Neuronal stem cell (in vitro differentiated cells): ENCODE measurements at regions not wholly inside any gene's neighbourhood (a gene's known extent, or its start where the extent isn't known, plus 50 kb on each side); places are given as distances from the start of the nearest gene placed in this dataset.

ENCODE experiments used
- DNase-seq: peaks from one replicate; pipeline ENCODE4 v3.0.0-alpha.2; 2013; ENCODE audit warnings: low spot score
- H2AFZ ChIP-seq: one replicate; pipeline ENCODE4 v1.6.1; 2013; ENCODE audit warnings: mild to moderate bottlenecking, low read length, inconsistent platforms
- H2AK5ac ChIP-seq: 2 replicates; pipeline ENCODE4 v1.6.1; 2013; ENCODE audit warnings: low read depth, mild to moderate bottlenecking, inconsistent platforms, low read length, moderate library complexity, mixed read lengths
- H2BK120ac ChIP-seq: 2 replicates; pipeline ENCODE4 v1.6.1; 2013; ENCODE audit warnings: low read depth, mild to moderate bottlenecking, inconsistent platforms, low read length, moderate library complexity, mixed read lengths
- H2BK12ac ChIP-seq: one replicate; pipeline ENCODE4 v1.6.1; 2013; ENCODE audit warnings: low read length, inconsistent platforms
- H2BK15ac ChIP-seq: 2 replicates; pipeline ENCODE4 v1.6.1; 2013; ENCODE audit warnings: mild to moderate bottlenecking, low read length, inconsistent platforms, mixed read lengths
- H2BK5ac ChIP-seq: one replicate; pipeline ENCODE4 v1.6.1; 2013; ENCODE audit warnings: inconsistent platforms, mild to moderate bottlenecking, low read length, moderate library complexity
- H3K14ac ChIP-seq: one replicate; pipeline ENCODE4 v1.6.1; 2013; ENCODE audit warnings: low read length, inconsistent platforms
- H3K18ac ChIP-seq: 2 replicates; pipeline ENCODE4 v1.6.1; 2013; ENCODE audit warnings: low read length, inconsistent platforms
- H3K23ac ChIP-seq: 2 replicates; pipeline ENCODE4 v1.6.1; 2013; ENCODE audit warnings: low read depth, mild to moderate bottlenecking, mixed read lengths, low read length, inconsistent platforms; ENCODE audit not compliant: poor library complexity
- H3K27ac ChIP-seq: replicated peaks from 3 replicates; pipeline ENCODE4 v1.5.1; 2013; ENCODE audit warnings: low read length, inconsistent platforms
- H3K27me3 ChIP-seq, 3 experiments: 2 replicates each; pipeline ENCODE4 v1.6.1; 2013; ENCODE audit warnings: low read length in 3 of 3, mild to moderate bottlenecking in 2 of 3, inconsistent platforms in 1 of 3, low read depth in 1 of 3, mixed read lengths in 1 of 3, moderate library complexity in 1 of 3; ENCODE audit not compliant: control insufficient read depth in 3 of 3, insufficient read depth in 3 of 3
- H3K36me3 ChIP-seq, 2 donors: replicated peaks in 1 of 2; 2 replicates each; pipeline ENCODE4 v1.6.1; 2013; ENCODE audit warnings: low read length in 2 of 2; ENCODE audit not compliant: control insufficient read depth in 2 of 2, insufficient read depth in 2 of 2
- H3K4ac ChIP-seq: 2 replicates; pipeline ENCODE4 v1.6.1; 2013; ENCODE audit warnings: inconsistent platforms, mild to moderate bottlenecking, low read length, moderate library complexity
- H3K4me1 ChIP-seq, 2 donors: 1 replicate in 1 of 2; 2 replicates in 1 of 2; pipeline ENCODE4 v1.6.1; 2013; ENCODE audit warnings: low read length in 2 of 2, low read depth in 1 of 2; ENCODE audit not compliant: control insufficient read depth in 2 of 2, insufficient read depth in 1 of 2
- H3K4me2 ChIP-seq: one replicate; pipeline ENCODE4 v1.6.1; 2013; ENCODE audit warnings: mild to moderate bottlenecking, low read length, inconsistent platforms; ENCODE audit not compliant: insufficient read depth, poor library complexity, severe bottlenecking
- H3K4me3 ChIP-seq, 2 donors: 2 replicates each; pipeline ENCODE4 v1.5.1; 2013; ENCODE audit warnings: low read length in 2 of 2, mild to moderate bottlenecking in 2 of 2, inconsistent platforms in 1 of 2, moderate library complexity in 1 of 2
- H3K79me1 ChIP-seq: one replicate; pipeline ENCODE4 v1.6.1; 2013; ENCODE audit warnings: low read depth, mild to moderate bottlenecking, inconsistent platforms, low read length, moderate library complexity
- H3K9ac ChIP-seq: one replicate; pipeline ENCODE4 v1.6.1; 2013; ENCODE audit warnings: mild to moderate bottlenecking, low read depth, low read length, inconsistent platforms; ENCODE audit not compliant: poor library complexity
- H3K9me3 ChIP-seq, 2 donors: replicated peaks in 1 of 2; 2 replicates each; pipeline versions ENCODE3 to v1.6.1; 2013; ENCODE audit warnings: low read length in 2 of 2, mild to moderate bottlenecking in 2 of 2, inconsistent platforms in 1 of 2, low read depth in 1 of 2, mixed read lengths in 1 of 2, moderate library complexity in 1 of 2; ENCODE audit not compliant: control insufficient read depth in 2 of 2, insufficient read depth in 1 of 2
- H4K8ac ChIP-seq: one replicate; pipeline ENCODE4 v1.6.1; 2013; ENCODE audit warnings: low read depth, mild to moderate bottlenecking, inconsistent platforms, low read length, moderate library complexity
- H4K91ac ChIP-seq: one replicate; pipeline ENCODE4 v1.6.1; 2013; ENCODE audit warnings: low read length, low read depth, mild to moderate bottlenecking, inconsistent platforms; ENCODE audit not compliant: poor library complexity
- WGBS, 2 donors: extraction: QIAGEN DNeasy Blood & Tissue Kit; methylation state at CpG; one replicate each; pipeline ENCODE4 v1.1.7; 2013; ENCODE audit warnings: missing lambda C conversion rate in 2 of 2, mixed read lengths in 1 of 2; ENCODE audit not compliant: insufficient read length in 2 of 2, insufficient replicate concordance in 1 of 2; ENCODE audit errors: extremely low coverage in 2 of 2; 5-methylcytosine and 5-hydroxymethylcytosine counted together

DNA sequence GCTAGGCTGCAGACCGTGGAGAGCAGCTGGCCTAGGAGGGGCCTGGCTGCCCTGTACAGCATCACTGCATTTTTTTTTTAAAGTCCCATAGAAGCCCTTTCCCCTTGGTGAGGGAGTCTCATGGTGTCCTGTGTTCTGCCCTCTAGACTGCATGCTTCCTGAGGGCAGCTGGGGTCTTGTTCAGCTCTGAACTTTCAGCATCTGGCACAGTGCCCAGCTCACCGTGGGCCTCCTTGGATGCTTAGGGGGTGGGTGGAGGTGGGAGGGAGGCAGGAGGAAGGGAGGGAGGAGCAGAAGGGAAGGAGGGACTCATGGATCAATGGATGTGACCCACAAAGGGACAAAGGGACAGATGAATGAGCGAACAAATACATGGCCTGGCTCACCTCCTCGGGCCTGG is 63.4 kb upstream of the TMEM97 start:
- no peak overlapping the region for H2BK5ac ChIP-seq
- peaks cover 0 to 24% (median 0%) of the 10 kb centered on the region in 3 experiments for H3K27me3 ChIP-seq
- no CpG with 5 or more reads among the region's 4 CpGs for WGBS, 2 donors
- H3K4me3 ChIP-seq: peak overlapping the region in 1 of 2 donors; percentile 57
- H3K4ac ChIP-seq: no peak overlapping the region
- no peak overlapping the region for H4K8ac ChIP-seq
- no peak overlapping the region for H2BK15ac ChIP-seq
- no peak overlapping the region for H3K23ac ChIP-seq
- no peak for DNase-seq
- no peaks in the 10 kb centered on the region for H3K9me3 ChIP-seq
- no peak overlapping the region for H3K4me2 ChIP-seq
- H3K9ac ChIP-seq: no peak overlapping the region
- peaks cover 0 to 3% of the 10 kb centered on the region in 2 donors for H3K4me1 ChIP-seq
- no peak overlapping the region for H2BK12ac ChIP-seq
- H3K18ac ChIP-seq: no peak overlapping the region
- no peaks in the 10 kb centered on the region for H3K36me3 ChIP-seq
- H4K91ac ChIP-seq: no peak overlapping the region
- no peak overlapping the region for H3K27ac ChIP-seq
- no peak overlapping the region for H2AK5ac ChIP-seq
- no peaks in the 10 kb centered on the region for H3K79me1 ChIP-seq
- H2AFZ ChIP-seq: no peak overlapping the region
- H3K14ac ChIP-seq: no peak overlapping the region
- H2BK120ac ChIP-seq: no peak overlapping the region

DNA sequence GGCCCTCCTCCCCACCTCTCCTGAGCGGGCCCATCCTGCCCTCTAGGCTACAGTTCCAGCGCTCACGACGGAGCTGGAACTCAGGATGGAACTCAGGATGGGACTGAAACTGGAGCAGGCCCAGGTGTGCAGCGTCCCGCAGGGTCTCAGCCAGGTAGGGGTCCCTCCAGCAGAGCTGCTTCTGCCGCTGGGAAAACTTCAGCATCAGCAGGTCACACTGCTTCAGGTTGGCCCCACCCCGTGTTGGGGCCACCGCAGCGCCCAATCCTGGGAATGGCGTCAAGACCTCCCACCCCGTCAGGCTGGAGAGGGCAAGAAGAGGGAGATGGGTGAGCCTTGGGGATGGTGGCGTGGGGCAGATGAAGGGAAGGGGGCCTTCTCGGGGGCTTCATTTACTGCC is 62.6 kb upstream of the TMEM97 start:
- no peak overlapping the region for H2BK5ac ChIP-seq
- H3K23ac ChIP-seq: no peak overlapping the region
- H3K36me3 ChIP-seq: no peaks in the 10 kb centered on the region
- no peak overlapping the region for H2AFZ ChIP-seq
- no peak overlapping the region for H4K8ac ChIP-seq
- DNase-seq: no peak
- H3K4me1 ChIP-seq: peaks cover 0 to 2% of the 10 kb centered on the region in 2 donors
- no peak overlapping the region for H3K27ac ChIP-seq
- no peak overlapping the region for H3K4ac ChIP-seq
- no CpG with 5 or more reads among the region's 14 CpGs for WGBS, 2 donors
- H3K9me3 ChIP-seq: peaks cover 0 to 2% of the 10 kb centered on the region in 2 donors
- peak overlapping the region; percentile 62 for H2BK15ac ChIP-seq
- H3K4me2 ChIP-seq: no peak overlapping the region
- no peak overlapping the region for H4K91ac ChIP-seq
- H3K9ac ChIP-seq: peak overlapping the region; percentile 30
- no peak overlapping the region for H3K14ac ChIP-seq
- H3K4me3 ChIP-seq: no peak overlapping the region
- peaks cover 0 to 21% (median 0%) of the 10 kb centered on the region in 3 experiments for H3K27me3 ChIP-seq
- H2BK12ac ChIP-seq: no peak overlapping the region
- H3K18ac ChIP-seq: peak overlapping the region; percentile 54
- H2AK5ac ChIP-seq: peak overlapping the region; percentile 41
- no peaks in the 10 kb centered on the region for H3K79me1 ChIP-seq
- peak overlapping the region; percentile 76 for H2BK120ac ChIP-seq

DNA sequence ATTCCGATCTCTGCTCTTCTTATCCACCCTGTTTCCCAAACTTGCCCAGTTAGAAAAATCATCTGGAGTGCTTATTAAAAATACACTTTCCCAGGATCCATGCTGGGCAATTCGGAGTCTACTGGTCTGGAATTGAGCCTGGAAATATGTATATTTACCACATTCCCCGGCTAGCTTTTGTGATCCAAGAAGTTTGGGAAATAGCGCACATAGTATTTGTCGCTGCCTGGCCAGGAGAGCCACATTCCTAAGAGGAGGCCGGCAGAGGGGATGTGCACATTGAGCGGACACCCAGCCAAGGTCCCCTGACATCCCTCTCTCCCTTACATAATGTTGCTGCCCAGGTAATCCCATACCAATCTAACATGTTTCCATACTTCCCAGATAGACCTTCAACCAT is 62.1 kb upstream of the TMEM97 start:
- Histone ChIP-seq H4K8ac (no peak overlapping the region), H3K4ac (no peak overlapping the region), H3K36me3 (no peaks in the 10 kb centered on the region), H3K27ac (no peak overlapping the region), H4K91ac (no peak overlapping the region), H2BK5ac (no peak overlapping the region), H3K9ac (no peak overlapping the region), H3K4me3 (no peak overlapping the region), H3K18ac (no peak overlapping the region), H2AK5ac (no peak overlapping the region), H2BK120ac (peak overlapping the region; percentile 76), H2AFZ (no peak overlapping the region), H2BK12ac (no peak overlapping the region), H2BK15ac (no peak overlapping the region), H3K79me1 (no peaks in the 10 kb centered on the region), H3K9me3 (peaks cover 2% of the 10 kb centered on the region in 2 donors), H3K27me3 (peaks cover 0 to 20% (median 0%) of the 10 kb centered on the region in 3 experiments), H3K14ac (no peak overlapping the region), H3K4me1 (no peaks in the 10 kb centered on the region), H3K23ac (no peak overlapping the region), H3K4me2 (no peak overlapping the region)
- DNase-seq: no peak
- WGBS, 2 donors: no CpG with 5 or more reads among the region's 7 CpGs

DNA sequence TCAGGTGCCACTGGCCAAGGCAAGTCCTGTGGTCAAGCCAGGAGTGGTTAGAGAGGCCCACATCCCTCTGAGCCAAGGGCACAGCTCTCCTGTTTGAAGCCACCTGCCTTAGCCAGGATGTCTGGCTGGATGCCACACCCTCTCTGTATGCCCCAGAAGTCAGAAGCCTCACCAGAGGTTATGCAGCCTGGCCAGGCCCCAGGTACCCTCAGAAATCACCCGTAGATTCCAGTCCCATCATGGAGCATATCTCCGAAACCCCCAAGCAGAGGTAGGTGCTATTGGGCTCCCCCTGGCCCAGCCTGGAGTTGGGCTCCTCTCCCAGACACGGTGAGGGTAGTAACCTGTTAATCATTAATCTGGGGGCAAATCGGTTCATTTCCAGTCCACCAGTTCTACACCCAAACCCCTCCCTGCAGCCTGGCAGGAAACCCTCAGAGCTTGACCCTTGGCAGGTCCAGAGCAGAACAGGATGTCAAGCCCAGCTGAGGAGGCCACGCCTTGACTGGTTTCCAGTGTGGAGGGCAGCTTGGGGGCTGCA is 60.6 kb upstream of the TMEM97 start:
- no peaks in the 10 kb centered on the region for H3K79me1 ChIP-seq
- H3K23ac ChIP-seq: no peak overlapping the region
- H4K91ac ChIP-seq: no peak overlapping the region

More for the DNA sequence above, 60.6 kb upstream of the TMEM97 start:
- Histone ChIP-seq H3K27me3 (peaks cover 0 to 20% (median 0%) of the 10 kb centered on the region in 3 experiments), H2AK5ac (peak overlapping the region; percentile 13), H4K8ac (no peak overlapping the region), H3K9ac (no peak overlapping the region), H3K4me2 (no peak overlapping the region), H3K36me3 (no peaks in the 10 kb centered on the region), H3K18ac (peak overlapping the region; percentile 14), H3K4me3 (no peak overlapping the region), H2BK5ac (no peak overlapping the region), H2AFZ (no peak overlapping the region), H2BK120ac (no peak overlapping the region), H3K27ac (no peak overlapping the region), H2BK12ac (no peak overlapping the region), H2BK15ac (no peak overlapping the region), H3K9me3 (peaks cover 4 to 8% of the 10 kb centered on the region in 2 donors), H3K4ac (no peak overlapping the region), H3K4me1 (no peaks in the 10 kb centered on the region), H3K14ac (no peak overlapping the region)
- DNase-seq: no peak
- WGBS, 2 donors: no CpG with 5 or more reads among the region's 5 CpGs
